DOHH2 (cell line): ENCODE measurements at regions not wholly inside any gene's neighbourhood (a gene's known extent, or its start where the extent isn't known, plus 50 kb on each side); places are given as distances from the start of the nearest gene placed in this dataset.

Experiments used
- EZH2phosphoT487 ChIP-seq: fragments of 200-600 bp; sonication (generic); IDR thresholded peaks from 2 replicates; pipeline ENCODE4 v1.6.1; 2017; ENCODE audit warnings: borderline replicate concordance, mild to moderate bottlenecking, antibody characterized with exemption, low read length, moderate library complexity, mixed read lengths
- TF ChIP-seq, protein P1 (sequence below): fragments of 200-600 bp; sonication (generic); IDR thresholded peaks from one replicate; pipeline ENCODE4 v1.5.1; 2014; ENCODE audit warnings: antibody characterized with exemption, mild to moderate bottlenecking, low read depth, low read length; ENCODE audit not compliant: poor library complexity, severe bottlenecking

- TF ChIP-seq, protein P1, sequence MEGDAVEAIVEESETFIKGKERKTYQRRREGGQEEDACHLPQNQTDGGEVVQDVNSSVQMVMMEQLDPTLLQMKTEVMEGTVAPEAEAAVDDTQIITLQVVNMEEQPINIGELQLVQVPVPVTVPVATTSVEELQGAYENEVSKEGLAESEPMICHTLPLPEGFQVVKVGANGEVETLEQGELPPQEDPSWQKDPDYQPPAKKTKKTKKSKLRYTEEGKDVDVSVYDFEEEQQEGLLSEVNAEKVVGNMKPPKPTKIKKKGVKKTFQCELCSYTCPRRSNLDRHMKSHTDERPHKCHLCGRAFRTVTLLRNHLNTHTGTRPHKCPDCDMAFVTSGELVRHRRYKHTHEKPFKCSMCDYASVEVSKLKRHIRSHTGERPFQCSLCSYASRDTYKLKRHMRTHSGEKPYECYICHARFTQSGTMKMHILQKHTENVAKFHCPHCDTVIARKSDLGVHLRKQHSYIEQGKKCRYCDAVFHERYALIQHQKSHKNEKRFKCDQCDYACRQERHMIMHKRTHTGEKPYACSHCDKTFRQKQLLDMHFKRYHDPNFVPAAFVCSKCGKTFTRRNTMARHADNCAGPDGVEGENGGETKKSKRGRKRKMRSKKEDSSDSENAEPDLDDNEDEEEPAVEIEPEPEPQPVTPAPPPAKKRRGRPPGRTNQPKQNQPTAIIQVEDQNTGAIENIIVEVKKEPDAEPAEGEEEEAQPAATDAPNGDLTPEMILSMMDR: no peak
- TF ChIP-seq EZH2phosphoT487: no peak
Observed at GRCh38 chr3:77780278-77780996, 740.5 kb downstream of the ROBO2 start.
